Prostate gland (tissue), 2 donors: ENCODE measurements at regions not wholly inside any gene's neighbourhood (a gene's known extent, or its start where the extent isn't known, plus 50 kb on each side); places are given as distances from the start of the nearest gene placed in this dataset.

Experiments used
- POLR2AphosphoS5 ChIP-seq: sonication (generic); formaldehyde crosslinking; IDR thresholded peaks from one replicate; pipeline ENCODE4 v1.6.1; 2017; ENCODE audit warnings: antibody characterized with exemption
- TF ChIP-seq, protein P1 (sequence below), 4 experiments: fragments of 200-600 bp in 2 of 4; fragments of 450-650 bp in 2 of 4; sonication (generic) in 2 of 4; IDR thresholded peaks; 1 replicate in 3 of 4; 2 replicates in 1 of 4; pipeline ENCODE4 v1.5.1; 2016 to 2019; ENCODE audit warnings: antibody characterized with exemption in 4 of 4, mild to moderate bottlenecking in 2 of 4, moderate library complexity in 2 of 4

- TF ChIP-seq, protein P1, sequence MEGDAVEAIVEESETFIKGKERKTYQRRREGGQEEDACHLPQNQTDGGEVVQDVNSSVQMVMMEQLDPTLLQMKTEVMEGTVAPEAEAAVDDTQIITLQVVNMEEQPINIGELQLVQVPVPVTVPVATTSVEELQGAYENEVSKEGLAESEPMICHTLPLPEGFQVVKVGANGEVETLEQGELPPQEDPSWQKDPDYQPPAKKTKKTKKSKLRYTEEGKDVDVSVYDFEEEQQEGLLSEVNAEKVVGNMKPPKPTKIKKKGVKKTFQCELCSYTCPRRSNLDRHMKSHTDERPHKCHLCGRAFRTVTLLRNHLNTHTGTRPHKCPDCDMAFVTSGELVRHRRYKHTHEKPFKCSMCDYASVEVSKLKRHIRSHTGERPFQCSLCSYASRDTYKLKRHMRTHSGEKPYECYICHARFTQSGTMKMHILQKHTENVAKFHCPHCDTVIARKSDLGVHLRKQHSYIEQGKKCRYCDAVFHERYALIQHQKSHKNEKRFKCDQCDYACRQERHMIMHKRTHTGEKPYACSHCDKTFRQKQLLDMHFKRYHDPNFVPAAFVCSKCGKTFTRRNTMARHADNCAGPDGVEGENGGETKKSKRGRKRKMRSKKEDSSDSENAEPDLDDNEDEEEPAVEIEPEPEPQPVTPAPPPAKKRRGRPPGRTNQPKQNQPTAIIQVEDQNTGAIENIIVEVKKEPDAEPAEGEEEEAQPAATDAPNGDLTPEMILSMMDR (IDR thresholded peaks at IDR 0.05) = no peak
- no peak for TF ChIP-seq POLR2AphosphoS5
These were observed 78.7 kb upstream of the AFDN start for GRCh38 chr6:167748046-167748445.
